NCI-H2227 treated with DMSO at 0.1 percent for 48 hours (cell line): ENCODE measurements at regions not wholly inside any gene's neighbourhood (a gene's known extent, or its start where the extent isn't known, plus 50 kb on each side); places are given as distances from the start of the nearest gene placed in this dataset.
"Not testable (repeated sequence)": the region's sequence is repeated elsewhere in the genome, so short reads cannot be mapped to it uniquely, and the experiment has no call there.

ENCODE experiments used
- DNase-seq: peaks from one replicate; lab custom pipeline; 2025; lab: John Stamatoyannopoulos, UW

DNA sequence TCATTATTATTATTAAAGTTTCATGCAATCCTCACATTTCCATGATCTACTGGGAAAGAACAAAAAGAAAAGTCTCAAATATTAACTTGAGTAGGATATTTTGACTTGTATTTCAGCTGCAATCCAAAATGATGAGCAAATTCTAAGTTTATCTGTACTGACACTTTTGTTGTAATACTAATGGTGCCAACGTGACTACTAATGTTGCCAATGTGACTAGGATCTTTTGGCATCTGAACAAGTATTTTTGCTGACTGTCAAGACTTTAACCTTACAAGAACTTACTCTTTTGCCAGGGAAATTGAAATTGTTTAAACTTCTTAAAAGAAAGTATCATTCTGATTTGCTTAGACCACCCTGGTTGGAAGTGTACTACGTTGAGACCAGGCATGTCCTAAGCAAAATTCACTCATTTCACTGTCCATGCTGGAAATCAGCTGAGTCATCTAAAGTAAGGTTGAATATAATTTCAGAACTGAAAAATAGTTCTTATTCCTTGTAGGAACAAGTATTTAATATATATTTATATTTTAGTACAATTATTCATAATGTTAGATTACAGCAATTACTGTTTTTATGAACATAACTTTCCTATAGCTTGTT, 78.5 kb upstream of the LYZL1 start:
- DNase-seq: no peak

DNA sequence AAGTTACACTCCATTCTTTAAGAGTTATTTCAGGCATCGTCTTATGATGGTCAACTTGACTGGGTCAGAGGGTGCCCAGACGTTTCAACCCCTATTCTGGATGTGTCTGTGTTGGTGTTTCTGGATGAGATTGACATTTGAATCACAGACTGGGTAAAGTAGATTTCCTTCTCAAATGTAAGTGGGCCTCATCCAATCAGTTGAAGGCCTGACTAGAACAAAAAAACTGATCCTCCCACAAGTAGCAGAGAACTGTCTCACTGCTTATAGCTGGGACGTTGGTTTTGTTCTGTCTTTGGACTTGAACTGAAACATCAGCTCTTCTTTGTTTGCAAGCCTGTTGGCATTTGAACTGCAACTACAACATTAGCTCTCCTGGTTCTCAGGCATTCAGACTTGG, 76.3 kb upstream of the LYZL1 start:
- DNase-seq: no peak

DNA sequence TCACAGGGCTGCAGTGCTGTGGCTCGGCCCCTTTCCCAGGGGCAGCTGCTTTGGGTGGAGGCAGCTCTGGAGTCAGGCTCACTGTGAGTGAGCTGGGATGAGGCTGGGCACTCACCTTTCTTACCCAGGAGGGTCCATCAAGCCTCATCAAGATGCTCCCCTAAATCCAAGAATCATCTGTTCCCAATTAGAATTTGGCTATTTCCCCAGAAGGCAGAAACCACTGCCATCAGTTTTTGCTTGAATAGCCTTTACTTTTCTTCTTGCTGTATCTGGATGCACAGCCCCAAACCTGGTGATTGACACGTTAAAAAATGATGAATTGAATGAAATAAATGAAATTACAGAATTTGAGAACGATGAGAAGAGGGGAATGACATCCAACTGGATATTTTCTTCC, 74.3 kb upstream of the LYZL1 start:
- DNase-seq: no peak

DNA sequence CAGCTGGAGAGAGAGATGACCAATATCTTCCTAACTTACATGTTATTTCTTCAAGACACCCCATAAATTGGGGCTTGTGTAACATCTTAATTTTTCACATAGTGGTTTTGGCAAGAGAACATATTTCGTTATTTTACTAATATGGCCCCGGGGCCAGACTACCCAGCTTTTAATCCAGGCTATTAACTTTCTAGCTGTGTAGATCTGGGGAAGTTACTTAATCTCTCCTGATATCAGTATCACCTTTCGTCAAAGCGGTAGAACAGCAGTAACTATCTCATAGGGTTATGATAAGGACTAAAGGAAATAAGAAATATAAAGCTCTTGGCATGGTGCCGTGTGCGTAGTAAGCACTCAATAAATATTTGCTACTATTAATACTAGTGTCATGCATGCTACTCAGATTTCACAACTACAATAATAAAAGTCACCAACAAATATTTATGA, 71.6 kb upstream of the LYZL1 start:
- no peak for DNase-seq

DNA sequence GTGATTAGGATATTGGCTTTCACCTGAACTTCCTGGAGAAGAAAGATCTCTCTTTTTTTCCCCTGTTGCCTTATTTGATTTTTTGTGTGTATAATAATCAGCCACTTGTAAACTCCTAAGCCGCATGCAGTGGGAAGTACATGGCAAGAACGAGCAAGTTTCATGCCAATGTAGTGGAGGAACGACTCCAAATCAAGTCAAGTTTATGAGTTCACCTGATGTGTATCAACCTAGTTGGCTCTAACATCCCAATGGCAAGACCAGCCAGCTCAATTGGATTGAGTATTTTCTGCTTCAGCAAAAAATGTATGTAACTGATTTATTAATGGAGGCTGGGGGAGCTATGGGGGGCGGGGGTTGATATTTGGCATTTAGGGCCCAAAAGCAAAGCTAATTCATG, 65.5 kb upstream of the LYZL1 start:
- no peak for DNase-seq

DNA sequence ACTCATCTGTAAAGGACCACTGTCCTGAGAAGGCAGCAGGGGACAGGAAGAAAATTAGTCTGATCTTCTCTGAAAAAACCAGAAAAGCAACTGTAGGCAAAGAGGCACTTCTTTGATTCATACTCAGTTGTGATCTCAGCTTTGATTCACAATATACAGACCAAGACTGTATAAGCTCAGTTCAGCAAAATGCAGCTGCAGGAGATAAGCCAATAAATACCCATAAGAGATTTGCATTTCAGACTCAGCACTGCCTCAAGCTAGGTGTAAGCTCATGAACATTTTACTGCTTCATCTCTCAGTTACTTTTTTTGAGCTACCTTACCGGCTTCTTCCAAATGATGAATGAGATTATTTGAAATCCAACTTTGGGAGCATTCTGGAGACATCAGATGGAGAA, 64.2 kb upstream of the LYZL1 start:
- no peak for DNase-seq

DNA sequence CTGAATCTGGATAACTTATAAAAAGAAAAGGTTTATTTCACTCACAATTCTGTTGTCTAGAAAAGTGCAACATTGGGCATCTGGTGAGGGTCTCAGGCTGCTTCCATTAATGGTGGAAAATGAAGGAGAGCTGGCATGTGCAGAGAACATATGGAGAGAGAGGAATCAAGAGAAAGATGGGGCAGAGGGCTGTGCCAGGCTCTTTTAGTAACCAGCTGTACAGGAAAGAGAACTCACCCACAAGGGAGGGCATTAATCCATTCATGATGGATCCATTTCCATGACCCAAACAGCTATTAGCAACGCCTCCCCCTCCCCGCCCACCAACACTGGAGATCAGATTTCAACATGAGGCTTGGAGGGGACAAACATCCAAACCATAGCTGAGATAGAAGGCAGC, 61.7 kb upstream of the LYZL1 start:
- DNase-seq: no peak

DNA sequence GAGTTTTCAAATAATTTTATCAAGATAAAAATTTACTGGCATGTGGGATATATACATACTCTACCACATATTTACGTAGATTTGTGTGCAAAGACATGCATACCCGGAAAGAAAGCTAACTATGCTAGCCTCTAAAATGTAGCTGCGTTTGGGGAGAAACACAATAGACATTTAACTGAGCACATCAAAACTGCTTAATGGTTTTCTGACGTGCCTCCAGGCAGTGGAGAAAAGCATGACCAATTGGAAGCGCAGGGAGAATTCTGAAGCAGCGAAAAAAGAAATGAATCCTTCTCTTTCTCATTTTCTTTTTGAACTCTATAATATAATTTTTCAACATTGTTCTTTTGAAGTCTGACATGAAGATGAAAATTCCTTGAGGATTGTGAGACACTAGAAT, 60.3 kb upstream of the LYZL1 start:
- DNase-seq: no peak

DNA sequence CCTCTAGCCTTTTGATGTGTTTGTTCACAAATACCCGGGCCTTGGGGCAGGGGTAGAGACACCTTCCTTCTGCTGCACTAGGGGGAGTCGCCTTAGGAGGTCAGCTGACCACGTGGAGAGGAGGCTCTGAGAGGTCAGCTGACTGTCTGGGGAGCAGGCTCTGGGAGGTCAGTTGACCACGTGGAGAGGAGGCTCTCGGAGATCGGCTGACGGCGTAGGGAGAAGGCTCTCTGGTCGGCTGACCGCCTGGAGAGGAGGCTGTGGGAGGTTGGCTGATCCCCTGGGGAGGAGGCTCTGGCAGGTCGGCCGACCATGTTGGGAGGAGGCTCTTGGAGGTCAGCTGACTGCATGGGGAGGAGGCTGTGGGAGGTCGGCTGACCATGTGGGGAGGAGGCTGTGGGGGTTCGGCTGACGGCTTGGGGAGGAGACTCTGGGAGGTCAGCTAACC, 59.6 kb upstream of the LYZL1 start:
- DNase-seq: no peak

DNA sequence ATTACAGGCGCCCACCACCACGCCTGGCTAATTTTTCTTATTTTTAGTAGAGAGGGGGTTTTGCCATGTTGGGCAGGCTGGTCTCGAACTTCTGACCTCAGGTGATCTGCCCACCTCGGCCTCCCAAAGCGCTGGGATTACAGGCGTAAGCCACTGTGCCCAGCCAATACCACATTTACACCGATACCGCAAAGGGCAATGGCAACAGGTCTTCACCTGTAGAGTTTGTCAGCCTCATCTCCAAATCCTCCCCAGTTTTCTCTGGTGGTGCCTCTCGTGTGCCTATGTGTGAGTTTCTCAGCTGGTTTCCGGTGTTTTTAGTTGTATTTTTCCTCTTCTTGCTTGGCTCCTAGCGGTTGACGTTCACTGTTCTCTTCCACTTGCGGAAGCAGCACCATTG, 52.0 kb upstream of the LYZL1 start:
- not testable (repeated sequence) for DNase-seq

DNA sequence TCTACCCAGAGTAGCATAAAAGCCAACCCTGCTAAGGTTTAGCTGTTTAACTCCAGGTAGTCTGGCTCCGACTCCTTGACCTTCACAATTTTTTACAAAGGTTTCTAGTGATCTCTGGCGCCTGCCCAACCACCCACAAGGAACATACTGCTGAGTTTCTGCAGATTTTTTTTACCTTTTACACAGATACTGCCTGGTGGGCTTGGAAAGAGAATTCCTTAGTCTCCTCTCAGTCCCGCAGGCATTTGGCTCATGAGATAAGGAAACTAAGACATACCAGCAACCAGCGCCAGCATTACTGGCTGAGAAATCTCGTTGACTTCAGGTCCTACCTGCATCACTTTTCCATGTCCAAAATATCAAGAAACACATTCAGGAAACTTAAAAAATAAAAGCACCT, 51.1 kb upstream of the LYZL1 start:
- DNase-seq: no peak

DNA sequence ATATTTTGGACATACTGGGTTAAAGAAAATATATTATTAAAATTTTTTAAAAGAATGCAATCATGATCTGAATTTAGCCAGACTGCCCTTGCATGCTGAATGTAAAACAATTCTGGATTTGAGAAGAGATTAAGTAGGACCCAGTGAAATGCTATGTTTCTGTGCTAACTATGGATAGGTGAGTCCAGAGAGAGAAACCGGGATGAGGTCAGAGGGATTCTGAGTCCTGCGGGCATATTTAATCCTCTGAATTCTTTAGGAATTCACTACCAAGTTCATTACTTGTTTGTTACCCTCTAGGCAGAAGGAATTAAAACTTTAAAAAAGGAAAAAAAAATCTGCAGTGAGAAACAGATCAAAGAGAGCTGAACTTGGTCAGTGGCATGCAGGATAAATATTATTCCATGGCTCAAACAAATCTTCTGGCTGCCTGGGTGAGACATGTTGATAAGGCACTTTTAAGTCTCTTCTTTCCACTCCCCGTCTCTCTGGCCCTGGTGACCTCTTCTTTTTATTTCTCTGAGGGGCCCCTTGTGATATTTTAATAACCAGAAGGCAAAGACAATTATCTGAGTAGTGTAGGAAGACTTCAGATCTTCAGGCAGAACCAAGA, 50.2 kb upstream of the LYZL1 start:
- DNase-seq: no peak
